ENCODE measurements at regions not wholly inside any gene's neighbourhood (a gene's known extent, or its start where the extent isn't known, plus 50 kb on each side); places are given as distances from the start of the nearest gene placed in this dataset.
A peak's percentile ranks its signal among the peaks of the same experiment; 100 is the strongest.

DNA sequence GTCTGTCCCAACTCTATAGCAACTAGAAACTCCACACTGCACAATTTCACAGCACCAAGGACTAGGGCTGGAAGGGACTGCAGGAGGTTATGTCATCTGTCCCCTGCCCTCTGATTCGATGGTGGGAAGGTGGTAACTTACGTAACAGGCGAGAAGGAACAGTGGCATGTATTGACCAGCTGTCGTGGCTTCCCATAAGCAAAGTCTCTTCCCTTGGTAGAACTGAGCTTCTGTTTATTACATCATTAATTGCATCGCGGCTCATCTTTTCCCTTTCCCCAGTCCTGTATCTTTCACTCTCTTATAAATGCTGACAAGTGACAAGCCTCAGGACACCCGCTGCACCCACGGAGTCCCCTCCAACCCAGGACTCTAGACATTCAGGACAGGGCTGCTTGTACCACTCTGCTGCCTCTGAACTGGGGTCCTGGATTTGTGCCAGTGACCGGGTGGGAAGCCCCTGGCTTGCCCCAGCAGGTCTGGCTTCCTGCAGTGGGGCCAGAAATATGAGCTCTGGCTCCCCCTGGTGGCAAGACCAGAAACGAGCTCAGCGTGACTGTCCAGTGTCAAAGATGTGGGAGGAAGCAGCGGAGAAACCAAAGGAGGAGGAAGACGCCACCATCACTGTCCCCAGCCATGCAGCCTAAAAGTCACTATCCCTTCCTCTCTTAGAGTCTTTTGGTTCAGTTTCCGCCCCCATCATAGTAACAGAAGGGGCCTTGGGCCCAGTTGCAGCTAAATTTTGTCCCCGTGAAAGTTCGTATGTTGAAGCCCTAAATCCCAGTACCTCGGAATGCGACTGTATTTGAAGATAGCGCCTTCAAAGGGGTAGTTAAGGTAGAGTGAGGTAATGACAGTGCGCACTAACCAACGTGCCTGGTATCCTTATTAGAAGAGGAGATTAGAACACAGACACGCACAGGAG lies 84.5 kb downstream of the ISX start:
- Histone ChIP-seq H3K9me3 (no peaks in the 10 kb centered on the region), H3K4me1 (no peaks in the 10 kb centered on the region), H3K27me3 (no peaks in the 10 kb centered on the region), H3K36me3 (replicated peaks in 1 of 2; ENCODE audit: insufficient read depth in 1 of 2, low read depth in 2 of 2) (no peaks in the 10 kb centered on the region), H3K27ac (no peak overlapping the region), H3K4me3 (no peak overlapping the region)
- TF ChIP-seq, protein P1, sequence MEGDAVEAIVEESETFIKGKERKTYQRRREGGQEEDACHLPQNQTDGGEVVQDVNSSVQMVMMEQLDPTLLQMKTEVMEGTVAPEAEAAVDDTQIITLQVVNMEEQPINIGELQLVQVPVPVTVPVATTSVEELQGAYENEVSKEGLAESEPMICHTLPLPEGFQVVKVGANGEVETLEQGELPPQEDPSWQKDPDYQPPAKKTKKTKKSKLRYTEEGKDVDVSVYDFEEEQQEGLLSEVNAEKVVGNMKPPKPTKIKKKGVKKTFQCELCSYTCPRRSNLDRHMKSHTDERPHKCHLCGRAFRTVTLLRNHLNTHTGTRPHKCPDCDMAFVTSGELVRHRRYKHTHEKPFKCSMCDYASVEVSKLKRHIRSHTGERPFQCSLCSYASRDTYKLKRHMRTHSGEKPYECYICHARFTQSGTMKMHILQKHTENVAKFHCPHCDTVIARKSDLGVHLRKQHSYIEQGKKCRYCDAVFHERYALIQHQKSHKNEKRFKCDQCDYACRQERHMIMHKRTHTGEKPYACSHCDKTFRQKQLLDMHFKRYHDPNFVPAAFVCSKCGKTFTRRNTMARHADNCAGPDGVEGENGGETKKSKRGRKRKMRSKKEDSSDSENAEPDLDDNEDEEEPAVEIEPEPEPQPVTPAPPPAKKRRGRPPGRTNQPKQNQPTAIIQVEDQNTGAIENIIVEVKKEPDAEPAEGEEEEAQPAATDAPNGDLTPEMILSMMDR (IDR thresholded peaks at IDR 0.05), result peak; percentile 57 to 75 (median 60)
- no peak for TF ChIP-seq POLR2A (IDR thresholded peaks at IDR 0.05)
- WGBS, 2 donors, result 37 to 40% methylated on average over 22 of the region's 22 CpGs
- peak; percentile 52 to 72 (median 57) for DNase-seq
- intact Hi-C loops (cut with DNase I), result no loop called here
- no peak for ATAC-seq

DNA sequence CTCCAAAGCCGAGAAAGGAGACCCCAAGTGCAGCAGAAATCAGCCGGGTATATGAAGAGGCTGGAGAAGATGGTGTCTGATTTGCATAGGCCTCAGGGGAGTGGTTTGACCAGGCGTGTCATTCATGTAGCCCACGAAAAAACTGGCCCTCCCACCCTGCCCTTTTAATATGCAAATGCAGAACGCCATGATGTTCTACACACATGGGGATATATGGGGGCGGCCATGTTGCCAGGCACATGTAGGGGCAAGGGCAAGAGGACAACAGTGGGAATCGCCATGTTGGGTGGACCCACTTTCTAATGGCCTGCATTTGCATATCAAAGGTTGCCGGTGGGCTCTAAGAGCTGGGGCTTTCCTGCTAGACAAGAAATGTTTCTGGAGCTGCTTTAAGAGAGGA lies 86.4 kb downstream of the ISX start:
- 49 to 50% methylated on average over 8 of the region's 8 CpGs for WGBS, 2 donors
- Histone ChIP-seq H3K4me1 (peaks cover 8% of the 10 kb centered on the region), H3K27me3 (no peaks in the 10 kb centered on the region), H3K9me3 (no peaks in the 10 kb centered on the region), H3K36me3 (replicated peaks in 1 of 2; ENCODE audit: insufficient read depth in 1 of 2, low read depth in 2 of 2) (no peaks in the 10 kb centered on the region), H3K4me3 (no peak overlapping the region), H3K27ac (no peak overlapping the region)
- intact Hi-C loops (cut with DNase I), result no loop called here
- TF ChIP-seq POLR2A (IDR thresholded peaks at IDR 0.05), result no peak
- TF ChIP-seq, protein P1 (IDR thresholded peaks at IDR 0.05), result no peak
- ATAC-seq (no peak), DNase-seq (no peak)

DNA sequence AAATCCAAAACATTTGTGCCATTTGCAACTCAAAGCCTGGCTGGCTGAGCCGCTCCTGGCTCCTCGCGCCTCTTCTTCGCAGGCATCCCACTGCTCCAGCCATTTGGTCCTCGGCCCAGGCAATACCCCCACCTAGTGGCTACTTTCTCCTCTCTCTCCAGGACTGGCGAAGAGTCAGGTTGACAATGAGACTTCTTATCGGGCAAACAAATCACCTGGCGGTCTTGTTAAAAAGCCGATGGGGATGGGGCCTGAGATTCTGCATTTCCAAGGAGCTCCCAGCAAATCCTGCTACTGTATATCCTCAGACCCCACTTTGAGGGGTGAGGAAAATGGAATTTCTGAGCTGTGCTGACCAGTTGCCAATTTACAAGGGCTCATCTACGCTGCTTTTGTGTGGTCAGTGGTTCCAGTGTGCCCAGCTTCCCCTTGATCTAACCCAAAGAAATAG lies 89.0 kb downstream of the ISX start:
- intact Hi-C loops (cut with DNase I), result no loop called here
- Histone ChIP-seq H3K27me3 (no peaks in the 10 kb centered on the region), H3K4me1 (peaks cover 8% of the 10 kb centered on the region), H3K4me3 (no peak overlapping the region), H3K9me3 (no peaks in the 10 kb centered on the region), H3K27ac (no peak overlapping the region), H3K36me3 (replicated peaks in 1 of 2; ENCODE audit: insufficient read depth in 1 of 2, low read depth in 2 of 2) (no peaks in the 10 kb centered on the region)
- TF ChIP-seq POLR2A (IDR thresholded peaks at IDR 0.05), result no peak
- TF ChIP-seq, protein P1 (IDR thresholded peaks at IDR 0.05), result peak; percentile 42 to 68 (median 59)
- 8 to 12% methylated on average over 7 to 10 of the region's 10 CpGs for WGBS, 2 donors
- ATAC-seq, result peak; percentile 48
- peak; percentile 41 to 60 (median 53) for DNase-seq

DNA sequence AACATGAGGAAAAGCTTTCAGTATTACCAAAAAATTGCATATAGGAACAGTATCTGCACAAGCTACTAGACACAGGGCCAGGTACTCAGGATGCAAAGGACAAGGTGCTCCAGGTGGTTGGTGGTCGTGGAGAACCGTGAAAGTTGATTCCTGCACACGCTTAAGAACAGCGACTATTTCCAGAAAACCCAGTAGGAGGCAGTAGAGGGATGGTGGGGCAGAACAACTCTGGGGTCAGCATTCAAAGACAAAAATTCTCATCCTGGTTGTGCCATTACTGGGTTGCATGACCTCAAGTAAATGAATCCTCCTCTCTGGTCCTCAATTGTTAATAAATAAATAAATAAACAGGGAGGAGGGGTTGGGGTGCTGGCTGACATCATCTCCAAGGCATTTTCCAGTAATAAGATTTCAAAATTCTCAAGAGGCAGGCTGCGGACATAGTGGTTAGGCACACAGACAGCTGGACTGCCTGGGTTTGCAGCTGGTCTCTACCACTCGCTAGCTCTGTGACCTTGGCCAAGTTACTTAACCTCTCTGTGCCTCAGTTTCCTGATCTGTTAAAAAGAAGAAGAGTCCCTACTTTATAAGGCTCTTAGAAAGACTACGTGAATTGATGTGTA lies 89.6 kb downstream of the ISX start:
- Histone ChIP-seq H3K27ac (no peak overlapping the region), H3K27me3 (no peaks in the 10 kb centered on the region), H3K36me3 (replicated peaks in 1 of 2; ENCODE audit: insufficient read depth in 1 of 2, low read depth in 2 of 2) (no peaks in the 10 kb centered on the region), H3K4me1 (peaks cover 8% of the 10 kb centered on the region), H3K4me3 (no peak overlapping the region), H3K9me3 (no peaks in the 10 kb centered on the region)
- no peak for TF ChIP-seq POLR2A (IDR thresholded peaks at IDR 0.05)
- TF ChIP-seq, protein P1 (IDR thresholded peaks at IDR 0.05), result no peak
- no peak for ATAC-seq
- WGBS, 2 donors, result 41 to 47% methylated on average over 7 of the region's 7 CpGs
- intact Hi-C loops (cut with DNase I), result no loop called here
- DNase-seq, result no peak
